A673 (cell line): ENCODE measurements at regions not wholly inside any gene's neighbourhood (a gene's known extent, or its start where the extent isn't known, plus 50 kb on each side); places are given as distances from the start of the nearest gene placed in this dataset.

ENCODE experiments used
- EZH2 ChIP-seq: fragments of 200-600 bp; sonication (generic); IDR thresholded peaks from 2 replicates; pipeline ENCODE4 v1.6.1; 2017; ENCODE audit warnings: borderline replicate concordance, low read depth, mild to moderate bottlenecking, mixed read lengths, antibody characterized with exemption, low read length; ENCODE audit not compliant: poor library complexity, severe bottlenecking
- TF ChIP-seq, protein P1 (sequence below): fragments of 300-800, 200-600 bp; sonication (generic); conservative IDR thresholded peaks from 2 replicates; pipeline ENCODE4 v1.5.1; 2017; ENCODE audit warnings: low read depth, mild to moderate bottlenecking, antibody characterized with exemption, low read length, moderate library complexity, mixed read lengths

DNA sequence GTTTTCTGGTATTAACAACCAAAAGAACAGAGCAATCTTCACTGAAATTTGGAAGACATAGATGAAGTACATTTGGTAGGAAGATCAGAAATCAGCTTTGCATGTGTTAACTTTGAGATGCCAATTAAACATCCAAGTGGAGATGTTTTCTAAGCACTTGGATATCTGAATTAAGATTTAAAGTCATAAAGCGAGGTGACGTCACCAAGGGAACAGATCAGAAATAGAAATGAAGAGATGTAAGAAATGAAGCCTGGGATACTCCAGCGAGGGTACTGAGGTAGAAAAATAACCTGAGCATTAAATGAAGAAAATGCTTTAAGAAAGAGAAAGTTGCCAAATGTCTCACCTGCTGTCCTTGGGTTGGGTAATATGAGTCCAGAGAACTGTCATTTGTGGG is 1223.3 kb downstream of the MAT2B start:
- TF ChIP-seq EZH2: no peak
- TF ChIP-seq, protein P1, sequence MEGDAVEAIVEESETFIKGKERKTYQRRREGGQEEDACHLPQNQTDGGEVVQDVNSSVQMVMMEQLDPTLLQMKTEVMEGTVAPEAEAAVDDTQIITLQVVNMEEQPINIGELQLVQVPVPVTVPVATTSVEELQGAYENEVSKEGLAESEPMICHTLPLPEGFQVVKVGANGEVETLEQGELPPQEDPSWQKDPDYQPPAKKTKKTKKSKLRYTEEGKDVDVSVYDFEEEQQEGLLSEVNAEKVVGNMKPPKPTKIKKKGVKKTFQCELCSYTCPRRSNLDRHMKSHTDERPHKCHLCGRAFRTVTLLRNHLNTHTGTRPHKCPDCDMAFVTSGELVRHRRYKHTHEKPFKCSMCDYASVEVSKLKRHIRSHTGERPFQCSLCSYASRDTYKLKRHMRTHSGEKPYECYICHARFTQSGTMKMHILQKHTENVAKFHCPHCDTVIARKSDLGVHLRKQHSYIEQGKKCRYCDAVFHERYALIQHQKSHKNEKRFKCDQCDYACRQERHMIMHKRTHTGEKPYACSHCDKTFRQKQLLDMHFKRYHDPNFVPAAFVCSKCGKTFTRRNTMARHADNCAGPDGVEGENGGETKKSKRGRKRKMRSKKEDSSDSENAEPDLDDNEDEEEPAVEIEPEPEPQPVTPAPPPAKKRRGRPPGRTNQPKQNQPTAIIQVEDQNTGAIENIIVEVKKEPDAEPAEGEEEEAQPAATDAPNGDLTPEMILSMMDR: no peak
